Middle frontal gyrus (tissue), 1 donor: ENCODE measurements at regions not wholly inside any gene's neighbourhood (a gene's known extent, or its start where the extent isn't known, plus 50 kb on each side); places are given as distances from the start of the nearest gene placed in this dataset.

Source experiments
- DNase-seq: peaks from one replicate; pipeline ENCODE4 v3.0.0-alpha.2; 2015; ENCODE audit warnings: low spot score; ENCODE audit errors: extremely low spot score

GRCh38 chr22:49297286-49297870 lies 530.3 kb downstream of the BRD1 start:
- DNase-seq = no peak

DNA sequence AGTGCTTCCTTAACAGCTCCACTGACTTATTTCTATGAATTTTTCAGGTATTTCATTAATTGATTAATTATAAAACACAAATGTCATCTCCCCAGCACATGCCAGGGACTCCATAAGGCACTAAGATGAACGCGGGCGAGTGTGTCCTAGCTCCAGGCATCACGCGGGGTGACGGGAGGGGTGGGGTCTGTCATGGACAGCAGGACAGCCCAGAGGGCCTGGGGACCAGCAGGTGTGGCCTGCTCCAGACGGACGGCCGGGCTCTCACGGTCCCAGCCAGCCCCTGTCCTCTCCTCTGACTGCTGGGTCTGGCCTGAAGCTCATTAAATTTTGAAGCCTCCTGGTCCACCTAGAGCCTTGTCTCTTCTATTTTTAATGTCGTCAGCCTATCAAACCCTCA lies 531.1 kb downstream of the BRD1 start:
- DNase-seq = no peak

DNA sequence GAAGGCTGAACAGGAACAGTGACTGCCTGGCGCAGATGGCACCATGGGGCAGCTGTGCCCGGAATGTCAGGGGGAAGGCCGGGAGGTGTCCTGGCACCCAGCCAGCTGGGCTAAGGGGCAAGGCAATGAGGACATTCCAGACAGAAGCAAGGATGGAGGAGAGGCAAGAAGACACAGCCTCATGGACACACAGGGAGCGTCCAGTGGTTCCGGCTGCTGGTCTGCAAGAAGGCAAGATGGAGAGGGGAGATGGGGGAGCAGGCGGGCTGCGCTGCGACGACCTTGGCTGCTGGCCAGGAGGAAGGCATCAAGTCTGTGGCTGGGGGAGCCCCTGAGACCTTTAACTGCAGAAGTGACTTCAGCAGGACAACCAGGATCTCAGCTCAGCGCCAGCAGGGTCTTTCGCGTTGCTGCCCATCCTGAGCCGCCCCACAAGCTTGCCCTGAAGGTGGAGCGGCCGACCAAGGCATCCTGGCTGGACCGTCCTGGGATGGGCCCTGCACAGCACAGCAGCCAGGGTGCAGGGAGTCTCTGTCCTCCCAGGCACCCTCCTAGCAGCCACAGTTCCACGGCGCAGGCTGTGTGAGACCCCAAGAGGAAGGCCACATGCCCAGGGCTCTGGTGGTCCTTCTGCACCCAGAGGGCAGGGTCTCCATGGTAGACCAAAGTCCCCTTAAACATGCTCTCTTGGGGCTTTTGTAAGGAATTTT lies 531.7 kb downstream of the BRD1 start:
- DNase-seq = no peak

DNA sequence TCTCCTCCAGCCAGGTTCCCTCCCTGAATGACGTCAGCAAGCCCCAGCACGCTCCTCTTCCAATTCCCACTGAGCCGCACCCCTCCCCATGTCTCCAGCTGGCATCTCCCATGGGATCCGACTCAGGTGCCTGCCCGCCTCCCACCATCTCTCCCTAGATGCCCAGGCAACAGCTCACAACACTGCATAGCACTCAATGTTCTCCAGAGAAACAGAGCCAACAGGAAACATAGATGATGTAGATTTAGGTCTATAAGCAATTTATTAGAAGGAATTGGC lies 532.3 kb downstream of the BRD1 start:
- no peak for DNase-seq

- DNase-seq = no peak
Observed at GRCh38 chr22:49294656-49295464, 532.8 kb downstream of the BRD1 start.

DNA sequence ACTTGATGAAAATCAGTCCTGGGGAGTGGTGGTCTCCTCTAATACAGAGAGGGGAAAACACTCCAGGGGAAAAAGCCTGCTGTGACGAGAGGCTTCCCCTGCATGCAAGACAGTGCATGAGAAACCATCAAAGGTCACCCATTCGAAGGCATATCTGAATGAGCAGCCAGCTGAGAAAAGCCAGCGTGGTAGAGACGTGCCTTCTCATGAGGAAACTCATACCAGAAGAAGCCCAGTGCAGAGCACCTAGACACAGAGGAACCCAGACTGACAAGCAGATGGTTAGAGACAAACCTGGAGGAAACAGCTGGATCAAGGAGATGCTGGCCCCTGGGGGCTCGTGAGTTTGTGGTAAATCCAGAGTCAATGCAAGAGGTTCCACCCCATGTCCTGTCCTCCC lies 534.8 kb downstream of the BRD1 start:
- no peak for DNase-seq

DNA sequence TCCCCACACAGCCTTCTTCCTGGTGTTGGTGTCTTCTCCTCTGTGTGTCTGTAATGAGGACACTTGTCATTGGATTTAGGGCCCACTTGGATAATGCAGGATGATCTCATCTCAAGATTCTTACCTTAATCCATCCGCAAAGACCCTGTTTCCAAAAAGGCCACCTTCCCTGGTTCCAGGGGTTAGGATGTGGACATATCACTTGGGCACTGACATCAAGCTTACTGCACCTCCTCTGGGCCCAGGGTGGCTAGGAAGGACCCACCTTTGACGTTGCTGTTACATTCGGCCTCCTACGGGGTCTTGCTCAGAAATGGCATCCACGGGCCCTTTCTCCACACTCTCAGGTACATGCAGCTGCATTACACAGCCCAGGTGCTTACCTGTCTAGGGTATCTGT lies 535.9 kb downstream of the BRD1 start:
- DNase-seq = no peak

GRCh38 chr22:49291169-49291568 lies 536.5 kb downstream of the BRD1 start:
- no peak for DNase-seq

DNA sequence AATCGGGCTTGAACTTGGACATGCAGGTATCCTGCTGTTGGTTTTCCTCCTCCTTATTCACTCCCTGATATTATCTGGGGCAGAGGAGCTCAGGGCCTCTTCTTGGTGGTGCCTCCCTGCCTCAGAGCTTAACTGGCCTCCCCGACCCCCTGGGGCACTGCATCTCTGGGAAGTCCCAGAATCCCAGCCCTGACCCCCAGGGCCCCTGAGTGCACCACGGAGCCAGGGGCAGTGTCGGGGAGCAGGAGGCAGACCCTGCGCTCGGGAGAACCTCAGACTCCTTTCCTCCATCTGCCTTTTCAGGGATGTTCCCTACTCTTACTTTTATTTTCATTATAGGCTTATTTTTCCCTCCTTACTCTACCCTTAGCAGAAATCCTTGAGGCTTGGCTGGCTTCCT lies 537.0 kb downstream of the BRD1 start:
- no peak for DNase-seq

DNA sequence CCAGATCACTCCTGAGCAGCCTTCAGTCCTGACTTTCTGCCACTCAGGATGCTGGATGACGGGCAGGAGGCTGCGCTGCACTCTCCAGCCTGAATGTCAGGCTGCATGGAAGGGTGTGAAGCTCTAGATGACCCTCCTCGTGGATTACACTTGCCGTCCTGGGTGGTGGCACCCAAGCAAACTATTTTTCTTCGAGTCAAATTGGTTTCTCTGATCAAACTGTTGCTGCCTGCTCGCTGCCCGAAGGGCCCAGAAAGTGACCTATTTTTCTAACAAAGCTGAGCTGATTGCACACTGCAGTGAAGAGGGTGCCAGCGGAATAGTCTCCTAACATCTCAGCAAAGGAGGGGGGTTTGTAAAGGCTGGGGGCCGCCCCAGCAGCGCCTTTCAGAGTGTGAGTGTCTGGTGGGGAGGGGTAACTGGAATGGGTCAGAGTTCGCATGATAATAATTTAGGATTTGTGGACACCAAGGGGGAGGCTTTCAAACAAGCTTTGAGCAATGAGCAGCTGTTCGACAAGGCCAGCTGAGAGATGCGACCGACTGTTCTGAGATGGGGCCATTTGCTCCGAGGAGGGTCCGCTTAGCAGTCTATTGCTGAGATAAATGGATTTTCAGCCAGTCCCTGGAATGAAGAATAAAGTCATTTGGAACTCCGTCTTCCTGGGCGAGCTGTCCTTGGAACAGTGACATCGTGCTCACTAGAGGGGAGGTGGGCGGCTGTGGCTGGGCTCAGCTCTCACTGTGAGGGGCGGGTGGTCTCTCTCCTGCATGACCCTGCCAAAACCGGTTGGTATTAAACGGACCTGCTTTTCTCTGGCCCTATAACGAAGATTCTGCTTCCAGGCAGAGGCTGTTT lies 537.6 kb downstream of the BRD1 start:
- DNase-seq = no peak

DNA sequence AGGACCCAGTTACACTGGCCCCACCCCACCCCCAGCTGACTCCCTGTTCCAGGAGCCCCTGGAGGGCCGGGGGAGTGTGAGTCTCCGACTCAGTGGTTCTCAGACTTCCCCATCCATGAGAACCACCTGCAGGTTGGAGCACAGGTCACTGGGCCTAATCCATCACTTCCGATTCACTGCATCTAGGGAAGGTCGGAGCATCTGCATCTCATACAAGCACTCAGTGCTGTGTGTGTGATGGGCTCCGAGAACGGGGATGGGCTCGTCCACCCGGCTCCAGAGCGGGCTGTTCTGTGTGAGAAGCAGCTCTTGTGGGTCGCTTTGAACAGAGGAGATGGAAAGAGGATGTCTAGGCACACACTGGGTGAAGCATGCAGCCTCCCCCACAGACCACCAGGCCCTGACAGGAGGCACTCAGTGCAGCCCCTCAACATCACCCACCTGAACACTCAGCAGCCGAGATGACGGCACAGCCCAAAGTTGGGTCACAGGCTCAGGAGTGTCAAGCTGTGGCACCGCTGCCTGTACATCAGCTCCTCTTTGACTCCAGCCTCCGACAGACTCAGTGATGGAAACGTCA lies 541.4 kb downstream of the BRD1 start:
- no peak for DNase-seq

- no peak for DNase-seq
Observed at GRCh38 chr22:49284931-49285330, 542.7 kb downstream of the BRD1 start.

DNA sequence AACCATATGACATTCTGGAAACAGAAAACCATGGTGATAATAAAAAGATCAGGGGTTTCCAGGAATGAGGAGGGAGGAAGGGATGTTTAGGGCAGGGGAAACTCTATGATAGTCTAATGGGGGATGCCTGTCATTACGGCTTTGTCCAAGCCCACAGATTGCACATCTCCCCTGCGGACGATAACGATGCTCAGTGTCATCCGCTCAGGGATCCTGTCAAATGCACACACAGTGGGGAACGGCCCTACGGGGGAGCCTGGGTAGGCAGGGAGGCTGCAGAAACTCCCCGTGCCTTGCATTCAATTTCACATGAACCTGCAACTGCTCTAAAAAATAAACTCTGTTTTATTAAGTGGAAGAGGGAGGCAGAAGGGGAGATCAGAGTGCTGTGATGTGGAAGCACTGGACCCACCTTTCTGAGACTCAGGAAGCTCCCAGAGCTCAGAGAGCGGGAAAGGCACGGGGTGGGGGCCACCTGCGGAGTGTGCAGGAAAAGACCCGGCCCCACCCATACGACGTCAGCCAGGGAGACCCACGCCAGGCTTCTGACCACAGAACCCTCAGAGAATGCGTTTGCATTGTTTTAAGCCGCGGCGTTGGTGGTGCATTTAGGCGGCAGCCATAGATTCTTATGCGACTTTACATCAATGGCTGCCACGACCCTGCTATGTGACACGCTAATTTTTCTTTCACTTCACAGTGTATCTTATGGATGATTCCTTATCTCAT lies 543.5 kb downstream of the BRD1 start:
- no peak for DNase-seq

DNA sequence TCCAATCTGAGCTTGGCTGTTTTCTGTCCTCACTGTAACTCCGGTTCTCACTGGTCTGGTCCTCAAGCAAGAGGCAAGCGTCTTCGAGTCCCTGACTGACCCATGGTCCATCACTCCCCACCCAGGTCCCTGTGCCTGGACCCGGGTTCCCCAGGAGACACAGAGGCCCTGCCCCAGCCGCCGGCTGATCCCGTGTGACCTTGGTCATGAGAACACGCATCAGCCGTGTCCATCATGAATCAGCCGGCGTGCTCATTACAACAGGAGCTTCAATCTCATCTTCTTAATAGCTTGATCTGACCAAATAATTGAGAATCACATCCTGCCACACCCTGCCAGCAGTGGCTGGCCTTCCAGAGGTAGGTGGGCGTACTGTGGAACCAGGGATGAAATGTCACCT lies 545.1 kb downstream of the BRD1 start:
- no peak for DNase-seq

DNA sequence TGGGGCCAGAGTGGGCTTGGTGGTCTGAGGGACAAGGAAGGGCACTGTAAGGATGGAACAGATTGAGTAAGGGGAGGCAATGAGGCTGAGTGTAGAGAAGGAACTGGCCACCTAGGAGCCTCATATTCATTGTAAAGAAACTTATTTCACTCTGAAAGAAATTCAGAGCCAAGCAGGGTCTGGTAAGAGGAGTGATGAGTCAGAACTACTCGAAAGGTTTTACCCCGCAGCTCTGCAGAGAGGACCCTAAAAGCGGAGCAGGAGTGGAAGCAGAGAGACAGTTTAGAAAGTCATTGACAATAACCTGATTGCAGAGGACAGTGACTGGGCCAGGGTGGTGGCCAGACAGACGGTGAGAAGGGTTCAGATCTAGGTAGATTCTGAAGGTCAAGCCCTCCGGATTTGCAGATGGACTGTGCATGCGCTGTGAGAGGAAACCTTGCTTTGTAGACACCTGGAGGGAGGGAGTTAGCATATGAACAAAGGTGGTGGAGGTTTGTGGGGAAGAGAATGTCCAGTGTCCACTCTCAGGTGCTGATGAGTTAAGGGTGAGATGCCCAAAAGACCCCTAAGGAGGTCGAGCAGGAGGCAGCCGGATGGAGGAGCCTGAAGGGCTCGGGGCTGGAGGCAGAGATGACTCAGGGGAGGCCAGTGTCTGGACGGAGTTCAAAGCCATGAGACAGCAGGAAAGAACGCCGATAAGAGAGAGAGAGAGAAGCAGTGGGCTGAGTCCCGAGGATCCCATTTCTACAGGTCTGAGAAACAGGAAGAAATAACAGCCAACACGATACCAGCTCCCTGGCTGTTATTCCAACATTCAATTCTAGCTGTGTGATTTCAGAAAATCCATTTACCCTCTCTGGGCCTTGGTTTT lies 546.0 kb downstream of the BRD1 start:
- no peak for DNase-seq

DNA sequence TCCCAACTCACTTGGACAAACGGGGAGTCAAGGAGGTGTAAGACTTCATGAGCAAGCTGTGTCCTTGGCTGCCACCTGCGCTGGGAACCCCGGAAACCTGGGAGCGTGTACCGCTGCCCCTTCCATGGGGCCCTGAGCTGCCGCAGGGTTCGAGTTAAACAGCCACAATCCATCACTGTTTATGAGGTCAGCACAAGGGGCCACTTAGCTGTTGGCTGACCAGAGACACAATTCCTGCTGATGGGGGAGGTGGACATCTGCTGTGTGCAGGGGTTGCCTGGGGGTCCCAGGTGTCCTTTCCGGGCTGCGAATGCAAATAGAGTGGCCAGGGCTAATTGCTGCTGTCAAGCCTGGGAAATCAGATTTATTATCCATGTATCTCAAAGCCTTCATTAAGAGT lies 549.3 kb downstream of the BRD1 start:
- no peak for DNase-seq

- DNase-seq = no peak
Observed at GRCh38 chr22:49276567-49276966, 551.1 kb downstream of the BRD1 start.

DNA sequence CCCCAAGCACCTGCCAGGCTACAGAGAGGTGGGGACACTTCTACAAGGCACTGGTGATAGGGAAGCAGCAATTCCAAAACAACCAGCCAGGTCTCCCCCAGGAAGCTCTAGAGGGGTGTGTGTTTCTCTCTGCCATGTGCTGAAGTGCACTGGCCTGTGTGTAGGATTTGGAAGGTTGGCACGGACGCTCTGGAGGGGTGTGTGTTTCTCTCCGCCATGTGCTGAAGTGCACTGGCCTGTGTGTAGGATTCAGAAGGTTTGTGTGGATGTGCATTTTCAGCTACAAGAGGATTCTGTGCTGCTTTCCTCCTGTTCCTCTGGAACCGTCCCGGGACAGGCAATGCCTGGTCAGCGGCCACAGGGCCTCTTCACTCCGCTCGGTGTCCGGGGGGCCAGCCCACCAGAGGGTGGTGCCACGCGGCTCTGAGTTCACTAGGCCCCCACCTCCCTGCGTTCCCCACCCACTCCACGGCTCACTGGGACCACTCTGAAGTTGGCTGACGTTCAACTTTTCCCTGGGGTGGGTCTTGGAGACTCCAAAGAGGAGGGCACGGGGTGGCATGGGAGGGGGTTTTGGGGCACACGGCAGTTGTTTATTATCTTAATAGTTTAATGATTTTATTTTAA lies 552.8 kb downstream of the BRD1 start:
- DNase-seq = no peak

DNA sequence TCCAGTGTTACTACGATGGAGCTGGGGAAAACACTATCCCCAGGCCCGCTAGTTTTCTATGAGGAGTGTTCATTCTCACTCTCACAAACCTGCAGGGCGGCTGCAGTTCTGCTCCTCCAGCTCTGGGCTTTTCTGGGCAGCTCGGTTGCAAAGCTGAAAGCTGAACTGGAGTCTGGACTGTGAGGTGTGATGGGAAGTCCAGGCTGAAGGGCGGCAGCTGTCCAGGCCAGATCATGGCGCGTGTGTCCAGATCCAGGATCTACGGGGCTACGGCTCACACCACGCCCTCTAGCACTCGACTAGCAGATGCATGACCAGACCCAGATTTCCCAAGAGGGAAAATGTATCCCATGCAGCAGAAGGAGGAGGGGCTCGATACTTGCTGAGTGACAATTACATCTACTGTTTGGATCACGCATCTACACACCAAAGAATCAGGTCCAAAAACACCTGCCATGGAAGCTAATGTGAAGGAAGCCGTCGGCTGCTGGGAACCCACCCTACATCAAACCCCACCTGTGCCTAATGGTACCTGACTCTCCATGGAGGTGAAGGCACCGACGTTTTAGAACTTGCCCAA lies 555.0 kb downstream of the BRD1 start:
- no peak for DNase-seq
